ENCODE measurements at regions not wholly inside any gene's neighbourhood (a gene's known extent, or its start where the extent isn't known, plus 50 kb on each side); places are given as distances from the start of the nearest gene placed in this dataset.
"Not testable (repeated sequence)": the region's sequence is repeated elsewhere in the genome, so short reads cannot be mapped to it uniquely, and the experiment has no call there.

DNA sequence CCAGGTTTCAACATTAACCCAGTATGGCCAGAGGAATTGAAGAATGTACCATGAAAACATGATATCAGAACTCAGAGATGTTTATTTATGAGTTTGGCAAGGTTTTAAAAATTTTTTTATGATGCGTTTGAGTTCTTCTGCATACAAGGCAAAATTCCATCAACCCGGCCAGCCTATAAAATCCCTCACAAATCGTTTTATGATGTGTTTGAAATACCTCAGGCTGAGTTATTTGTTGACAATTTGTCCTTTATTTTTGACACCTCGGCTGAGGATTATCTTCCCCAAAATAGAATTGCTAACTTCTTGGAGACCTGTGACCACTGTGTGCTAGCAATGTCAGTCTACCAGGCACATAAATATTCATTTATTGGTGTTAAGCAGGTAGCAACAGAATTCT is 91.9 kb upstream of the SLC24A3 start:
- DNase-seq, result no peak

DNA sequence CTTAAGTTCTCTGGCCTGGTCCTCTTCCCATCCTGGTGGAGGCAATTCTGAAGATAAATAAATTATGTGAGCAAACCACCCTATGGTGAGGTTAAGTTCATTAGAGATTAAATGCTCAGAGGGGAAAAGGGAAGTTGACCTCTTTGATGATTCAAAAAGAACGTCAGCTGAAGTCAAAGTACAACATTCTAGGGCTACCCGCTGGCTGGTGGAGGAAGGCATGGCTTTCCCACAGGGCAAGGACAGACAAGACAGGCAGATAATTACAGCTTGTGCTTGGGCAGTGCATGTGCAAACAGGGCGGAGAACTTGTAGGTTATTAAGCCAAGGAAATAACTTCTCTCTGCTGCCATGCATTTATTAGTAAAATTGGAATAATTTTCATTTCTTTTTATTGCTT is 91.0 kb upstream of the SLC24A3 start:
- no peak for DNase-seq

DNA sequence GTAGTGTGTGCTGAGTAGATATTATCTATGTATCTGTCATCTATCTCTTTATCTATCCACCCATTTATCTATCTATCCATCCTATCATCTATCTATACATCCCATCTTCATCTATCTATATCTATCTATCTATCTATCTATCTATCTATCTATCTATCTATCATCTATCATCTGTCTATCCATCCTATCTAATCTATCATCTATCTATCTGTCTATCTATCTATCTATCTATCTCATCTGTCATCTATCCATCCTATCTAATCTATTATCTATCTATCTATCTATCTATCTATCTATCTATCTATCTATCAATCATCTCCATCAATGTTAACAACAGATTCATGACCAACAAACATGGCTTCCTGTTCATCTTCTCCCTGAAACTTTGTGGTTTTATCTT is 90.5 kb upstream of the SLC24A3 start:
- no peak for DNase-seq

DNA sequence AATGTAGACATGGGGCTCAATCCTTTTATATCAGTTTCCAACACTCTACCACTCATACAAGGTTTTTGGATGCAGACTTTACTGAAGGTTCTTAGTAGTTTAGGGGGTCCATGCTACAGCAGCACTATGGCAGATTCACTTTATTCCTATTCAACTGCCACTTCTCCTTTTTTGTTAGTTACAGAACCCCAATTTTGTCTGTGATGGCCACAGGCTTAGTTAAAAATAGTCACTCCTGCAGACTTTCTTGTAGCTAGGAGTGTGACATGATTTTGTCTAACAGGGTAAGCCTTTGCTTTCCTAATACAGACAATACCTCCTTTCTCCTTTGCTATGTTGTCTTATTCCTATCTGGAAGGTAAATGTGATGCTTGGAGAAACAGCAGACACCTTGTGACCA is 90.0 kb upstream of the SLC24A3 start:
- DNase-seq, result no peak

DNA sequence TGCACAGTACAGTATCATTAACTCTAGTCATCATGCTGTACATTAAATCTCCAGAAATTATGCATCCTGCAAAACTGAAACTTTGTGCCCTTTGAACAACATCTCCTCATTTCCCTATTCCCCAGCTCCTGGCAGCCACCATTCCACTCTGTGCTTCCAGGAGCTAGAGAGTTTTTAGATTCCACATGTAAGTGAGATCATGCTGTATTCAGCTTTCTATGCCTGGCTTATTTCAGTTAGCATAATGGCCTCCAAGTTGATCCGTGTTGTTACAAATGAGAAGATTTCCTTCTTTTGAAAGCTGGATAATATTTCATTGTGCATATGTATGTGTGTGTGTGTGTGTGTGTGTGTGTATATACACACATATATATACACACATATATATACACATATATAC is 86.9 kb upstream of the SLC24A3 start:
- DNase-seq, result no peak

DNA sequence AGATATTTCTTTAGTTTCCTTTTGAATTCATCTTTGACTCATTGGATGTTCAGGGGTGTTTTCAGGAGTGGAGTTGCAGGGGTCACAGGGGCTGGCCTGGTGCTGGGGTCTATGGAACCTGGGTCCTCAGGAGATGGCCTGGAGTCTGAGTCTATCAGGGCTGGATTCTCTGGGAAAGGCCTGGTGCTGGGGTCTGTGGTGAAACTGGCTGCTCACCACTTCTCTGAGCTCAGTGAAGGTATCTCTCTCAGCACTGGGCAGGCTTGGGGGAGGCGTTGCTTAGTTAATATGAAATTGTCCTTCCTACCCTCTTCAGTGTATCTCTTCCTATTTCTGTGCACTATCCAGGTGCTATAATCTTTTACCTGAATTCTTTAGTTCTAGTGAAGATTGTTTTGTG is 83.1 kb upstream of the SLC24A3 start:
- DNase-seq, result no peak

DNA sequence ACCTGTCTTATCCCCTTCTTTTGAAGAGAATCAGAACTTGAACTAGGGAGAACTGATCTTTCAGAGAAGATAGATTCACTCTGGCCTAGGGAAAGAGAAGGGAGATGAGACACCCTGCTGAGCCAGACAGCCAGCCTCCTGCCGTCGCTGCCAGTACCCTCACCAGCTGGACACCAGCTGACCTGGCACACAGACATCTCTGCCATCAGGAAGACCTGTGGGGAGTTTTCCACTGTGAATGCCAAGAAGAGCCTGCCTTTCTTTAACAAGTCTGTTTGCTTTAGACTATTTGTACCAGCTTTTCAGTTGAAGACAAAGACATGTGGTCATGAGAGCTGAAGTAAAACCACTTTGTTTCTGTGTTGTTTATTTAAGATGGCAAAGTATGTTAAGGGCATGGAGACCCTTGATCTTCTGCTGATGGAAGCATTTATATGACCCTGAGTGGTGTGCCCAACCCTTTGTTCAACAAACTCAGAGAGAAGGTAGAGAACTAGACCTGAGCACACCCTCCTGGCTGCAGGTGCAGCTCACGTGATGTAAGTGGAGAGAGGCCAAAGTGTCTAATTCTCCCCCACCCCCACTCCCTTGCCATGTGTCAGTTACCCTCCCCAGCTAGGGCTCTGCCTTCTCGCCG is 82.3 kb upstream of the SLC24A3 start:
- DNase-seq, result peak; percentile 1

DNA sequence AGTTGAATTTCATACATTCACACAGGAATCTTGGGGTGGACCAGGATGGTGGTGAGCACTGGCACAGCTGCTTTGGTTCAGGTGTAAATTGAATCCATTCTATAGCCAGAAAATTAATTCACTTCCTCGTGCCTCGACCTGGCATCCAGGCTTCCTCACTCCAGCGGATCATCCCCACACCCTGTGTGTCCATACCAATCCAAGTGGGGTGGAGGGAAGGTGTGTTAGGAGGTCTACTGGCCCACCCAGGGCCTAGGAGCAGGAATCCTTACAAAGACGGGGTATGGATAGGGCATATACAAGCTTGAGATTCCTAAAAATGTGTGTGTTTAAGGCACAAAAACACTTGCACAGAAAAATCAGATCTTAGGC is 81.8 kb upstream of the SLC24A3 start:
- DNase-seq, result no peak

DNA sequence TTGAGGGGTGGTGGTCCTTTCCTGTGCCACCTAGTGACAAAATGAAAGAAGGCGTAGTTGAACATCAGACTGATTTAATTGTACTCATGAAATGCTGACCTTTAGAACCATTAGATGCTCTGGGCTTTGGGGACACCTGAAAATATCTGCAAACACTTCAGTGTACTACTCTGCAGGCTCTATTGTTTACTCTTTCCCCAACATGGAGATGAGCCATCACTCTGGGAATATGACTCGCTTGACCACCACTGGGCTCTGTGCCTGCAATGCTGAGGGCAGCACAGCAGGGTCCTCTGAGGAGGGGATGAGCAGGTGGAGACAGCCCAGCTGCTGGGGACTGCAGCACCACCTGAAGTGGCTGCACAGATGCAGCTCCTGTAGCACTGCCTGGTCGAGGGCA is 74.8 kb upstream of the SLC24A3 start:
- no peak for DNase-seq

DNA sequence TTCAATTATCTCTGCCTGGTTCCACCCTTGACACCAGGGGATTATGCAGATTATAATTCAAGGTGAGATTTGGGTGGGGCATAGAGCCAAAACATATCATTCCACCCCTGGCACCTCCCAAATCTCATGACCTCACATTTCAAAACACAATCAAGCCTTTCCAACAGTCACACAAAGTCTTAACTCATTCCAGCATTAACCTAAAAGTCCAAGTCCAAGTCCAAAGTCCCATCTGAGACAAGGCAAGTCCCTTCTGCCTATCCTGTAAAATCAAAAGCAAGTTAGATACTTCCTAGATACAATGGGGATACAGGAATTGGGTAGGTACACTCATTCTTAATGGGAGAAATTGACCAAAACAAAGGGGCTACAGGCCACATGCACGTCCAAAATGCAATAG is 73.7 kb upstream of the SLC24A3 start:
- DNase-seq, result no peak

DNA sequence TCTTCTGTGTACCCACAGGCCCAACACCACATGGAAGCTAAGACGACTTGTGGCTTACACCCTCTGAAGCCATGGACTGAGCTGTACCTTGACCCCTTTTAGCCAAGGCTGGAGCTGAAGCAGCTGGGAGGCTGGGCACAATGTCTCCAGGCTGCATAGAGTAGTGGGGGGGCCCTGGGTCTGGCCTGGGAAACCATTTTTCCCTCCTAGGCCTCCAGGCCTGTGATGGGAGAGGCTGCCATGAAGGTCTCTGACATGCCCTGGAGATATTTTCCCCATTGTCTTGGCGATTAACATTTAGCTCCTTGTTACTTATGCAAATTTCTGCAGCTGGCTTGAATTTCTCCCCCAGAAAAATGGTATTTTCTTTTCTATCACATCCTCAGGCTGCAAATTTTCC is 72.9 kb upstream of the SLC24A3 start:
- DNase-seq, result not testable (repeated sequence)

DNA sequence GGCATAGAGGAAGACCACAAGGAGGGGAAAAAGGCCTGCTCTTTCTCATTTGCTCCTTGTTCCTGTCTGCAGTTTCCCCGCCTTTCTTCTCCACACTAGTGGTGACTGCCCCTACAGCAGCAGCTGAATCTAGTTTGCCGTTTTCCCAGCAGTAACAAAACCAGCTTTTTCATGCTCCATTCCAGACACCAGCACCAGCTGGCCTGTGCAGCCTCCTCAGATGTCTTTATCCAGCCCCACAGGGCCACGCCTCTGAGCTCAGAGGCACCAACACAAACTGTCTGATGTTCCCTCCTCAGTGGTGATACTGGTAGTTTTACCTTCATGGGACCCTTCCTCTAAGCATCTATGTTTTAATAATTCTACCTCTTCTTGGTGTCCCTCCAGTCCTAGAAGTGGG is 70.4 kb upstream of the SLC24A3 start:
- no peak for DNase-seq

DNA sequence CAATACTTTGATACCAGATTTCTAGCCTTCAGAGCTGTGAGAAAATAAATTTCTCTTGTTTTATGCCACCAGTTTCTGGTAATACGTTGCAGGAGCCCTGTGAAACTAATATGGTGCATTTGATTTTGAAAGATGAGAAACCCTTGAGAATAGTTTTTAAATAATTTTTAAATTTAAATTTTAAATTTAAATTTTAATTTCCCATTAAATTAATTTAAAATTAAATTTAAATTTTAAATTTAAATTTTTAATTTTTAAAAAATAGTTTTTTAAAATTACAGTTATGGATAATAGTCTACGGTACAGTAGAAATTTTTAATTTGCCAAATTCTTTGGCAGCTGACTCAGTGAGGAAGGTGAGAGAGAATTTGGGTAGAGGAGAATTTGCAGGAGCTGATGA is 68.6 kb upstream of the SLC24A3 start:
- DNase-seq, result no peak

DNA sequence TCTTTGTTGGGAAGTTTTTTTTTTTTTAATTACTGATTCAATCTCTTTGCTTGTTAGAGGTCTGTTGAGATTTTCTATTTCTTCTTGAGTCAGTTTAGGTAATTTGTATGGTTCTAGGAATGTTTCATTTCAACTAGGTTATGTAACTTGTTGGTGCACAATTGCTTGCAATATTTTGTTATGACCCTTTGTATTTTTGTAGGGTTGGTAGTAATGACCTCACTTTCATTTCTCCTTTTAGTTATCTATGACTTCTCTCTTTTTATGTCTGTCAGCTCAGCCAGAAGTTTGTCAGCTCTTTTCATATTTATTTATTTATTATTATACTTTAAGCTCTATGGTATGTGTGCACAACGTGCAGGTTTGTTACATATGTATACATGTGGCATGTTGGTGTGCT is 51.1 kb upstream of the SLC24A3 start:
- DNase-seq, result no peak
